GM12872 (cell line): ENCODE measurements at regions not wholly inside any gene's neighbourhood (a gene's known extent, or its start where the extent isn't known, plus 50 kb on each side); places are given as distances from the start of the nearest gene placed in this dataset.

Source experiments
- TF ChIP-seq, protein P1 (sequence below): IDR thresholded peaks from 3 replicates; pipeline ENCODE4 v1.5.1; 2011; ENCODE audit warnings: low read depth, mild to moderate bottlenecking, low read length, moderate library complexity; ENCODE audit not compliant: insufficient read depth

DNA sequence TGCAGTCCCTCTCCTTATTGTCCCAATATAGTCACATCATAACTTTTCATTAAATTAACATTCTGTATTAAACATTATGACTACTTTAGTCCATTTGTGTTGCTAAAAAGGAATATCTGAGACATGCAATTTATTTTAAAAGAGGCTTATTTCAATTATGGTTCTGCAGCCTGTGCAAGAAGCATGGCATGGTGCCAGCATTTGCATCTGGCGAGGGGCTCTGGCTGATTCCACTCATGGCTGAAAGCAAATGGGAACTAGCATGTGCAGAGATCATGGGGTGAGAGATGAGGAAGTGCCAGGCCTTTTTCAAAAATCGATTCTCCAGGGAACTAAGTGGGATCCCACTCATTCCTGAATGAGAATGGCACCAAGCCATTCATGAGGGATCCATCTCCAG is 476.3 kb upstream of the RPS6KA3 start:
- TF ChIP-seq, protein P1, sequence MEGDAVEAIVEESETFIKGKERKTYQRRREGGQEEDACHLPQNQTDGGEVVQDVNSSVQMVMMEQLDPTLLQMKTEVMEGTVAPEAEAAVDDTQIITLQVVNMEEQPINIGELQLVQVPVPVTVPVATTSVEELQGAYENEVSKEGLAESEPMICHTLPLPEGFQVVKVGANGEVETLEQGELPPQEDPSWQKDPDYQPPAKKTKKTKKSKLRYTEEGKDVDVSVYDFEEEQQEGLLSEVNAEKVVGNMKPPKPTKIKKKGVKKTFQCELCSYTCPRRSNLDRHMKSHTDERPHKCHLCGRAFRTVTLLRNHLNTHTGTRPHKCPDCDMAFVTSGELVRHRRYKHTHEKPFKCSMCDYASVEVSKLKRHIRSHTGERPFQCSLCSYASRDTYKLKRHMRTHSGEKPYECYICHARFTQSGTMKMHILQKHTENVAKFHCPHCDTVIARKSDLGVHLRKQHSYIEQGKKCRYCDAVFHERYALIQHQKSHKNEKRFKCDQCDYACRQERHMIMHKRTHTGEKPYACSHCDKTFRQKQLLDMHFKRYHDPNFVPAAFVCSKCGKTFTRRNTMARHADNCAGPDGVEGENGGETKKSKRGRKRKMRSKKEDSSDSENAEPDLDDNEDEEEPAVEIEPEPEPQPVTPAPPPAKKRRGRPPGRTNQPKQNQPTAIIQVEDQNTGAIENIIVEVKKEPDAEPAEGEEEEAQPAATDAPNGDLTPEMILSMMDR: no peak

DNA sequence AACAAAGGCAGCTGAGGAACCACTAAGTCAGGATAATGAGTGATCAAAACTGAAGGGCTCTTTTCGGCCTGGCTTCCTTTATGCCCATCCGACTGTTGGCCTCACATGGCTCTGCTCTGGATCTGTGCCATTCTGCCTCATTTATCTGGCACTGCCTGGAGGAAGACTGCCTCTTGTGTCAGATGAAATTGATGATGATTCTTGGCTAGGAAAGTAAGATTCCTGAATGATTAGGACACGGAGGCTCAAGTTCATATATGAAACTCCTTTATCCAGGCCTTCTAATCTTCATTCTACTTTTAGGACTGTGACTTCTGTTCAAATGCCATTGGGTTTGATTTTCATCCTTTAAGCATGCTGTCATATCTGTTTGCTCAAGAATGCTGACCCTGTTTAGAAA is 475.4 kb upstream of the RPS6KA3 start:
- TF ChIP-seq, protein P1: no peak

DNA sequence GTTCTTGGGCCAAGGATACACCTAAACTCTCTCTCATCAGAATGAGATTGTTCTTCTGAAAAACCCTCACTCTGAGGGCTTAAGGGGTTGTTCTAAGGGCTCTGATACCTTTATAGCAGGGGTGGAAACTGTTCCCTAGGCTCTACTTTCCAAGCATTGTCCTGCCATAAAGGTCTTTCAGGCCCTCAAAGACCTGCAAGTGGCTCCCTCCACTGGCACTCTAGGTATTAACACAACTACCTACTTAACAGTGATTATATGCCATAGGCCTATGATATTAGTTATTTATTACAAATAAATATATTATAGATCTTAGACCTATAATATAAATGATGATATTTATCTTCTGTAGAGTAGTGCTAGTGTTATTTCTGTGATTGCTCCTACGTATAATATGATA is 473.7 kb upstream of the RPS6KA3 start:
- TF ChIP-seq, protein P1: no peak

DNA sequence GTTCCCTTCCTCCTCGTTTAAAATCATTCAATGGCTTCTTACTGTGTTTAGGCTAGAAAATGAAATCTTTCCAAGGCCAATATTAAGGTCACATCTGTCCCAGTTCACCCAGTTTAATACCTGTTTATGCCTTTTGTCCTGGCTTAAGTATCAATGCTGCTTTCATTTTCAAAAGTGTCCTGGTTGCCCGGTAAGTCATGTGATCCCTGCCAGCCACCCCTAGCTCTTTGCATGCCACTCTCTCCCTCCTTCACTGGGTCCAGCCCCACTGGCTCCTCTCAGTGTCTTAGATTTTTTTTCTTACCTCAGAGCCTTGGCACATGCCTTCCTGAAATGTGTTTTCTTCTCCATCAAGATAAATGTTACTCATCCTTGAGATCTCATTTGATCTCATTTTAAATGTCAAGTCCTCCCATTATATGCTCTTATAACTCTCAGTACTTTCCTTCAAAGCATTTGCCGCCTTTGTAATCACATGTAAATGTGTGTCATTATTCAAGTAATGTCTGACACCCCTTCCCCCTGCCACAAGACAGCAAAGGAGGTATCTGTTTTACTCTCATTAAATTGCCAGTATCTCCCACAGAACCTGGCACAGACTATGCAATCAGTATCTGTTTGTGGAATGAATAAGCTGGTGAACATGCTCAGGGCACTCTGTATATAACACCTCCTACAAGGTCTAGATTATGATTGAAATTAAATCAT is 472.5 kb upstream of the RPS6KA3 start:
- TF ChIP-seq, protein P1: no peak

DNA sequence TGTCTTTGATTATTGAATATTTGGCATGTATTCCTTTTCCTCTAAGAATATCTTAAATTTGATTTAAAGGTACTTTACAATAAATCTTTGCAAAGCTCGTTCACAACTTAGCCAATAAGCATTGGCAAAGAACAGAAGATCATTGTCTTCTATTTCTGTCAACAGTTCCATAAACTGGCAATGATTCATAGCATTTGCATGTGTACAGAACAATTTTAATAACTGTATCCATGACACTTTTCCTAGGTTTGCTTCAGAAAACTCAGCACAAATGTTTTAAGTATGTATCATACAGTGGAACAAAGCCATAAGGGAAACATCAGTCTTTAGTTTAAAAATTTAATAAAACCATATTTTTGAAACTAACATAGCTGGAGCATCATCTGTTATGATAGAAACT is 462.7 kb upstream of the RPS6KA3 start:
- TF ChIP-seq, protein P1: no peak

DNA sequence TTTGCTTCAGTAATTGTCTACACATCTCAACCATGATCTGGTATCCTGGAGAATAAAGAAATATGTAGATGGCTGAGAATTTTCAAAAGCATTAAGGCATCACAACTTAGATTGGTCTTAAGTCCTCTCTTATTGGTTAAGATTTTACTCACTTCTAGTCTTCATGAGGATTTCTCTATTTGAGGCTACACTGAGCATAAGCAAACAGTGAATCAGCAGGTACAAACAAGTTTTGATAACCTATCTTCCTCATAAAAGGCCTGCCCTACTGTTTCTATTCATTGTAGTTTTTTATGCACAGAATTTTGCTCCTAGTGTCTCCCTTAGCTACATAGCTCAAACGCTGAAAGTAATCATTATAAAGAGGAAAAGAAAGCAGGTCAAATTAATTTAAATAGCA is 460.7 kb upstream of the RPS6KA3 start:
- TF ChIP-seq, protein P1: no peak

DNA sequence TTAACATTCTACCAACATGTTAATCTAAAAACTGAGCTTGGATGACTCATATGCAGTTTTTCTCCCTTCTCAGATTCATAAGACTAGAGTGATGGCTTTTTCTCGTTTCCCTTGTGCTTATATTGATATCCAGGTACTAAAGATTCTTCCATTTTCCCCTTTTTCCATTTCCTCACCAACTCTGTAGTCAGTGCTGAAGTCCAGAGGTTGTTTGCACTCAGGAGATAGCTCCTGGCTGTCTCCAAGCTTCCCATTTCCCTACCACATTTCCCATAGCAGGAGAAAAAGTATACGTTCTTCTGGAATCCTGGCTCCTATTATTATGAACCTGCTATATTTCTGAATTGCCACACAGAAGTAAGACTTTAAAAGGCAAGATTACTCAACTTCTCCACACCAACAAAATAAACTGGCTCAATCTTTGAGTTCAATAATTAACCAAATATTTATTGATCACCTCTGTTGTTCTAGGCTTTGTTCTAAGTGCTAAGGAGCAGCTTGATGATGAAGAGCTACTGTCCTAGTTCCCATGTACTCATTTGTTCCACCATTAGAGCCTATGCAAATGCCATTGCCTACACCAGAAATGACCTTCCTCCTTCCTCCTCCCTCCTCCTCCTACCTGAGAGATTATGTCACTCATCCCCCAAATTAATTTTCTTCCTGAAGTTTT is 454.4 kb upstream of the RPS6KA3 start:
- TF ChIP-seq, protein P1: no peak
